Stimulated activated naive B cell treated with anti-CD40 and anti-IgM and Interleukin-4, amounts not matched to agents 10 μg/mL and 1 μg/mL and 100 μg/mL, for 72 hours (primary cell): ENCODE measurements at regions not wholly inside any gene's neighbourhood (a gene's known extent, or its start where the extent isn't known, plus 50 kb on each side); places are given as distances from the start of the nearest gene placed in this dataset.

Experiments
- ATAC-seq, 2 donors: fragments of 150-1000 bp; cut with Tn5 transposase; replicated peaks; 2 replicates each; pipeline ENCODE4 v1.10.0; 2021; ENCODE audit warnings: moderate library complexity in 1 of 2
- DNase-seq: peaks from one replicate; pipeline ENCODE4 v3.0.0; 2021
- H3K27ac Mint-ChIP-seq: one replicate; pipeline ENCODE4 v1.8.0; 2022; ENCODE audit warnings: mild to moderate bottlenecking, mixed read lengths
- H3K27me3 Mint-ChIP-seq, 2 donors: one replicate each; pipeline ENCODE4 v1.8.0; 2022; ENCODE audit warnings: mixed read lengths in 2 of 2
- H3K36me3 Mint-ChIP-seq, 2 donors: one replicate each; pipeline ENCODE4 v1.8.0; 2022; ENCODE audit warnings: mixed read lengths in 2 of 2, mild to moderate bottlenecking in 1 of 2
- H3K4me1 Mint-ChIP-seq, 2 donors: one replicate each; pipeline ENCODE4 v1.8.0; 2022; ENCODE audit warnings: mixed read lengths in 2 of 2, mild to moderate bottlenecking in 1 of 2
- H3K4me3 Mint-ChIP-seq, 2 donors: one replicate each; pipeline ENCODE4 v1.8.0; 2022; ENCODE audit warnings: mild to moderate bottlenecking in 2 of 2, mixed read lengths in 2 of 2, moderate library complexity in 1 of 2
- H3K9me3 Mint-ChIP-seq, 2 donors: one replicate each; pipeline ENCODE4 v1.8.0; 2022; ENCODE audit warnings: mixed read lengths in 2 of 2, mild to moderate bottlenecking in 1 of 2

DNA sequence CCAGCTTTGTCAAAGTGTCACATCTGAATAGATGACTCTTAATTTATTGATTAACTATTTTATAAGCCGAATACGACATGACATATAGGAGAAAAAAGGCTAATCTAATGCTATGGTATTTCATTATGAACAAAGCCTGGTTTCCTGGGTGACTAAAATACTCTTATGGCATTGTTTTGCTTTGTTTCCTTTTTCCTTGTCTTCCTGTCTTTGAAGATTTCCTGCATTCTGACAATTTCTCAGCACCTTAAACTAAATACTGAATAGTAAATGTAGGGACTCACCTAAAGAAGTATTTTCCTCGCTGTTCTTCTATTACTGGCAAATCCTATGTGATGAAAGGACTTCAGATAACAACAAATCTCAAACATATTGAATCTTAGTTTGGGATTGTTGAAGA lies 1284.5 kb downstream of the EFNA5 start:
- Mint-ChIP-seq H3K27me3 (no peaks in the 10 kb centered on the region), H3K9me3 (no peaks in the 10 kb centered on the region), H3K36me3 (no peaks in the 10 kb centered on the region), H3K27ac (no peak overlapping the region), H3K4me3 (no peak overlapping the region), H3K4me1 (no peaks in the 10 kb centered on the region)
- ATAC-seq (no peak), DNase-seq (no peak)

GRCh38 chr5:106380736-106381135 lies 1290.0 kb downstream of the EFNA5 start:
- DNase-seq = no peak
- no peak overlapping the region for H3K4me3 Mint-ChIP-seq
- ATAC-seq = no peak
- H3K4me1 Mint-ChIP-seq = no peaks in the 10 kb centered on the region
- no peak overlapping the region for H3K27ac Mint-ChIP-seq
- H3K36me3 Mint-ChIP-seq = no peaks in the 10 kb centered on the region
- no peaks in the 10 kb centered on the region for H3K27me3 Mint-ChIP-seq
- no peaks in the 10 kb centered on the region for H3K9me3 Mint-ChIP-seq

DNA sequence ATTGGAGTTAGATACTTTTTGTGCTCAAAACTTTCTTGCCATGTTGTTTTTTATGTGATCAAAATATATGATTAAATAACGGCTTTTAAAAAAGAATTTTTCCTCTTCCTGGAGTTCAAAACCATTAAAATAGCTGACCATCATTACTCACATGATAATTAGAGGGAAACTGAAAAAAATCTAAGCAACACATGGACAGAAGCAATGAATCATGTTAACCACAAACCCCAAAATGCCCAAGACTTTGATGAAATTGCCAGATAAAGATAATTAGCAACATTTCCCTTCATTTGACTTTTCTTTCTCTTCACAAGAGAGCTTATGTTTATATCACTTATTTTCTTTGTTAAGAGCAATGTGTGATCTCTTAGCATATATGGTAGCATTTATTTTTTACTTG lies 1294.2 kb downstream of the EFNA5 start:
- DNase-seq (no peak), ATAC-seq (no peak)
- H3K27ac Mint-ChIP-seq = no peak overlapping the region
- no peaks in the 10 kb centered on the region for H3K36me3 Mint-ChIP-seq
- no peaks in the 10 kb centered on the region for H3K9me3 Mint-ChIP-seq
- no peak overlapping the region for H3K4me3 Mint-ChIP-seq
- no peaks in the 10 kb centered on the region for H3K4me1 Mint-ChIP-seq
- no peaks in the 10 kb centered on the region for H3K27me3 Mint-ChIP-seq

- Mint-ChIP-seq H3K27me3 (no peaks in the 10 kb centered on the region), H3K9me3 (peaks cover 4 to 5% of the 10 kb centered on the region in 2 donors), H3K36me3 (no peaks in the 10 kb centered on the region), H3K4me3 (no peak overlapping the region), H3K4me1 (no peaks in the 10 kb centered on the region), H3K27ac (no peak overlapping the region)
- no peak for DNase-seq
- ATAC-seq = no peak
These were observed 1295.8 kb downstream of the EFNA5 start for GRCh38 chr5:106374956-106375355.

DNA sequence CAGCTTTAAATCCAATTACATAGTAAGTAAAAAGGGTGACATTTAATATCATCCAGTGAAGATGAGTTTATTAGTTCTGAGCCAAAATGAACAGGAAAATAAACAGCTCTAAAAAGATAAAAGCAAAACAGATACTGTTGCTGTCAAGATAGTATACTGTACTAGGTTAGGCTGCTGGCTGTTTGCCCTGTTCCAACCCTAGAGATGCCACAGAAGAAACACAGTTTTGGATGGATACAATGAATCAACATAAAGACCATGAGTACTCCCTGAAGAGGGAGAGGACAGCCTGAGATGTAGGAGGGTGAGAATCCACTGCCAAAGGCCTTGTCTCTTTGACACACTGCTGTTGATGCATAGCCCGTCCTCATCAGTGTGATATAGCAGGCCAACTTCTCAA lies 1302.7 kb downstream of the EFNA5 start:
- DNase-seq (no peak), ATAC-seq (no peak)
- Mint-ChIP-seq H3K27me3 (no peaks in the 10 kb centered on the region), H3K36me3 (no peaks in the 10 kb centered on the region), H3K4me1 (no peaks in the 10 kb centered on the region), H3K9me3 (peaks cover 8 to 13% of the 10 kb centered on the region in 2 donors), H3K4me3 (no peak overlapping the region), H3K27ac (no peak overlapping the region)

DNA sequence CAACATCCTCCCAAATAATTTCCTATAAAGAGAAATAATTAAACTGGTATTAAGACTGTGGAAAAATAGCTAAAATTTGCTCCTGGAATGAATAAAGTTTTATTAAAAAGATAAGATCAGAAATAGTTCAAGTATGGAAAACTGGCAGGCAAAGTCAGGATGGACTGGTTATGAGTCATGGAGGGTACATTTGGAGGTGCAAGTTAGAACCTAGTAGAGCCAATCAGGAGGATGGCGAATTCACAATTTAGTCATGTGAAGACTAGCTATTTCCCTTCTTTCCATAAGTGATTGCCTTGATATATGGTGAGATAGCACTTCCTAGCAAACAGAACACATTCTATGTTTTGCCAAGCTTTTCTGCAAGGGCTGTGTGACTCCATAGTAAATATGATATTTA lies 1303.5 kb downstream of the EFNA5 start:
- Mint-ChIP-seq H3K27ac (no peak overlapping the region), H3K27me3 (no peaks in the 10 kb centered on the region), H3K4me1 (no peaks in the 10 kb centered on the region), H3K36me3 (no peaks in the 10 kb centered on the region), H3K9me3 (peaks cover 11 to 13% of the 10 kb centered on the region in 2 donors), H3K4me3 (no peak overlapping the region)
- ATAC-seq (no peak), DNase-seq (no peak)

- Mint-ChIP-seq H3K27me3 (no peaks in the 10 kb centered on the region), H3K27ac (no peak overlapping the region), H3K4me1 (no peaks in the 10 kb centered on the region), H3K36me3 (peaks cover 0 to 1% of the 10 kb centered on the region in 2 donors), H3K9me3 (peaks cover 6 to 8% of the 10 kb centered on the region in 2 donors), H3K4me3 (no peak overlapping the region)
- no peak for DNase-seq
- ATAC-seq = no peak
These were observed 1307.2 kb downstream of the EFNA5 start for GRCh38 chr5:106363578-106363977.

GRCh38 chr5:106361905-106362304 lies 1308.8 kb downstream of the EFNA5 start:
- Mint-ChIP-seq H3K27ac (no peak overlapping the region), H3K9me3 (peaks cover 7 to 8% of the 10 kb centered on the region in 2 donors), H3K4me3 (no peak overlapping the region), H3K4me1 (no peaks in the 10 kb centered on the region), H3K27me3 (no peaks in the 10 kb centered on the region), H3K36me3 (peaks cover 0 to 1% of the 10 kb centered on the region in 2 donors)
- no peak for ATAC-seq
- DNase-seq = no peak

GRCh38 chr5:106331415-106331814 lies 1339.3 kb downstream of the EFNA5 start:
- DNase-seq (no peak), ATAC-seq (no peak)
- Mint-ChIP-seq H3K27ac (no peak overlapping the region), H3K27me3 (no peaks in the 10 kb centered on the region), H3K4me1 (no peaks in the 10 kb centered on the region), H3K36me3 (no peaks in the 10 kb centered on the region), H3K9me3 (peaks cover 3 to 4% of the 10 kb centered on the region in 2 donors), H3K4me3 (no peak overlapping the region)

DNA sequence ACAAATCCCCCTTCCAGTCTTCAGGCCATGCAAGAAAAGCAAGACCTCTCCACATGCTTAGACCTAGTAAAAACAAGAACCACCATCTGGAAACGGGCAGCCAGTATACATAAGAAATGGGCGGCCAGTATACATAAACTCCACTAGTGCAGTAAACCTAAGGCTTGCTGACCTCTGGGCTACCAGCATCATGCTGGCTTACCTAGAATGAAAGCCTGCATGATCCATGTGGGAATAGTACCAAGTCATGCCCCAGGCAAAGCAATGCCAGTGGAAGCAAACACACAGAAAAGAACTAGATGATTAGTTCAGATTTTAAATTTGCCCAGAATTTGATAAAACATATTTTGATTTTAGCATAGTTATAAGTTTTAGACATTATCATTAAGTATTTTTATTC lies 1346.4 kb downstream of the EFNA5 start:
- Mint-ChIP-seq H3K4me3 (no peak overlapping the region), H3K27me3 (no peaks in the 10 kb centered on the region), H3K9me3 (peaks cover 0 to 3% of the 10 kb centered on the region in 2 donors), H3K36me3 (no peaks in the 10 kb centered on the region), H3K27ac (no peak overlapping the region), H3K4me1 (no peaks in the 10 kb centered on the region)
- DNase-seq (no peak), ATAC-seq (no peak)

GRCh38 chr5:106321242-106321641 lies 1349.5 kb downstream of the EFNA5 start:
- H3K9me3 Mint-ChIP-seq = peaks cover 0 to 2% of the 10 kb centered on the region in 2 donors
- H3K4me3 Mint-ChIP-seq = no peak overlapping the region
- DNase-seq (no peak), ATAC-seq (no peak)
- no peaks in the 10 kb centered on the region for H3K36me3 Mint-ChIP-seq
- no peaks in the 10 kb centered on the region for H3K4me1 Mint-ChIP-seq
- no peak overlapping the region for H3K27ac Mint-ChIP-seq
- H3K27me3 Mint-ChIP-seq = no peaks in the 10 kb centered on the region

DNA sequence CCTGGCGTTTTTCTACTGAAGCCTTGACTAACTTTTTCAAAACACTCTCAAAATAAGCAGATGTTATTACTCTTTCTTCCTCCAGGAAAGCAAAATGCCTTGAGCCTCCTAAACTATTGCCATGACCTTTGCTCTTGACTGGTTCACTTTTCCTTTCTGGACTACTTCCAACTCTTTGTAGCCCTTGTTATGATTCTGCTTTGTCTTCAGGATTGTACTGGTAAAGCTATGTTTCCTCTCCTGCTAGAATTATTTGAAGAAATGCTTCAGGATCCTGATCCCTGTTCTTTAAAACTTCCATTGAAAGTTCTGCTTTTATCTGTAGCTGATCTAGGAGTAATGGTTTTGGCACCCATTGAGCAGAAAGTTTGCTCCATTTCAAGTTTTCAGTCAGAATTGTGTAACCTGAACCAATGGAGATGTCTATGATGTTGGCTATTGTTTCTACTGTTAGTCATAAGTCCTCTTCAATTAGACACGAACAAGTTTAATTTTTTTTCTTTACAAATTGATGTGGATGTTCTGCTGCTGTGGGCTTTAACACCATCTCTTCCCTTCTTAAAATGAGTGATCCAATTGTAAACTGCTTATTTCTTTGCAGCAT lies 1356.4 kb downstream of the EFNA5 start:
- Mint-ChIP-seq H3K36me3 (no peaks in the 10 kb centered on the region), H3K27me3 (no peaks in the 10 kb centered on the region), H3K4me3 (no peak overlapping the region), H3K27ac (no peak overlapping the region), H3K4me1 (no peaks in the 10 kb centered on the region), H3K9me3 (peaks cover 0 to 6% of the 10 kb centered on the region in 2 donors)
- ATAC-seq (no peak), DNase-seq (no peak)

DNA sequence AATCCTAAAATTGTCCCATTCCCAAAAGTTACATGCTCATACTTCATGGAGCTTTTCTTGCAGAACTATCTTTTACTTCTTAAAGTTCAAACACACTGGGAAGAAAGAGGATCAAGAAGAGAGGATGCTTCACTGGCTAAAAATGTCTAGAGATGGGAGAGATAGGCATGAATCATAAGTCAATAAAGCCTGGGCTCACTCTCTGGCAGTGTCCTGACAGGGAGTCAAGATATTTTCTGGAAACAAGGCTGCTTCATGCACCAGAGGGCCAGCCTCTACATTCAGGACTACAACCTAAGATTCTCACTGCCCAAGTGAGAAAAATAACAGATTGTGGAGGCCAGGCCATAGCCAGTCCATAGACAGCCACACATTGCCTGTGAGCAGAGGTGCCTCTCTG lies 1358.4 kb downstream of the EFNA5 start:
- Mint-ChIP-seq H3K4me1 (no peaks in the 10 kb centered on the region), H3K4me3 (no peak overlapping the region), H3K36me3 (no peaks in the 10 kb centered on the region), H3K27ac (no peak overlapping the region), H3K9me3 (peaks cover 0 to 6% of the 10 kb centered on the region in 2 donors), H3K27me3 (no peaks in the 10 kb centered on the region)
- DNase-seq (no peak), ATAC-seq (no peak)

DNA sequence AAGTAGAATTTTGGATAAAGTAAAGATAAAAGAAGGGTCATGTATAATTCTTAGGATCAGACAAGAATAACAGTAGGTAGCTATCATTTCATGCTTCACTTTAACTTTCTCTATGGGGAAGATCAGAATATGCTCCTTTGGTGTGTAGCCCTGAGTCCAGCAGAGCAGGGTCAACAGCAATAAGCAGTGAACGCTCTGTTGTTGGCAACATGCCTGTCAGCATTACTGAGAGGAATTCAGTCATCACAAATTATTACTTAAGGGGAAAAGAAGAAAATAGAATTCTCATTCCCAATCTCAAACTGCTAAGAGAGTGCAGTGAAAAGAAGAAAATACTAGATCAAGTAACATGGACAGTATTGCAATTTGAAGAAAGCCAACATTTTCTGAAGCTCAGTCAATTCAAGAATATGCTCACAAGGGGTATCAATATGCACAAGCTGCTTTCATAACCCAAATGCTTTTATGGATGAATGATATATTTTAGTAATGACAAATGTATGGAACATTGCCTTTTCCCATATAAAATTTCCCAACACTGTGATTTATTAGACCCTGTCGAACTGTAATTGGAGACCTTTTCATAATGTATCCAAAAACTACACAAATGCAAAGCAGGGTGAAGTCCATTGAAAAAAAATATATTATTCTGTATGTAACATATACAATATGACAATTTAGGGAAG lies 1359.4 kb downstream of the EFNA5 start:
- H3K4me3 Mint-ChIP-seq = no peak overlapping the region
- DNase-seq = no peak
- no peak overlapping the region for H3K27ac Mint-ChIP-seq
- no peaks in the 10 kb centered on the region for H3K36me3 Mint-ChIP-seq
- H3K27me3 Mint-ChIP-seq = no peaks in the 10 kb centered on the region
- no peaks in the 10 kb centered on the region for H3K4me1 Mint-ChIP-seq
- ATAC-seq = no peak
- H3K9me3 Mint-ChIP-seq = peaks cover 0 to 4% of the 10 kb centered on the region in 2 donors

- H3K27ac Mint-ChIP-seq = no peak overlapping the region
- H3K9me3 Mint-ChIP-seq = peaks cover 0 to 4% of the 10 kb centered on the region in 2 donors
- H3K36me3 Mint-ChIP-seq = no peaks in the 10 kb centered on the region
- ATAC-seq (no peak), DNase-seq (no peak)
- no peaks in the 10 kb centered on the region for H3K27me3 Mint-ChIP-seq
- H3K4me1 Mint-ChIP-seq = no peaks in the 10 kb centered on the region
- no peak overlapping the region for H3K4me3 Mint-ChIP-seq
These were observed 1363.5 kb downstream of the EFNA5 start for GRCh38 chr5:106307265-106307664.
